ENCODE measurements at regions not wholly inside any gene's neighbourhood (a gene's known extent, or its start where the extent isn't known, plus 50 kb on each side); places are given as distances from the start of the nearest gene placed in this dataset.

GRCh38 chr13:64256751-64257150 lies 2841.1 kb upstream of the PCDH20 start:
- TF ChIP-seq SUZ12 (IDR thresholded peaks at IDR 0.05; ENCODE audit: extremely low read depth, insufficient read depth, insufficient read length): no peak
- no peak for TF ChIP-seq ZNF274 (IDR thresholded peaks at IDR 0.05; ENCODE audit: low read depth, low read length)
- TF ChIP-seq YY1 (IDR thresholded peaks at IDR 0.05; ENCODE audit: insufficient read depth, insufficient read length): no peak
